ENCODE measurements at regions not wholly inside any gene's neighbourhood (a gene's known extent, or its start where the extent isn't known, plus 50 kb on each side); places are given as distances from the start of the nearest gene placed in this dataset.

DNA sequence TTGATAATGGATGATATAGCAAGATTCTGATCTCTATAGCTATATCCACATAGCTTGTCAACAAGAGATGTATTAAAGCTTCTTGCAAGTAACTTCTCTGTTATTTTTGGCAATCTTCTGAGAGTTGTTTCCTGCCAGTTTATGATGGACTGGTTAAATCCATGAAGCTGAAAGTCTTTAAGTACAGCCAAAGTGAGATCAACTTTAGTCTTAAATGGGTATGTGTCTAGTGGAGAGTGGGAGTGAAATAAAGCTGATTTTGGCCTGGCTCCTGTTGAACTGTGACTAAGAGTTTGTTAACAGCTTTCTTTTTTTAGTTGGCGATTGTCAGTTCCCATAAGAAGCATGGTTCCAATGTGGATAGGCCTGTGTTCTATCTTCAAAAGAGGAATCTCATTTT is 350.9 kb upstream of the PCSK5 start:
- TF ChIP-seq, protein P1, sequence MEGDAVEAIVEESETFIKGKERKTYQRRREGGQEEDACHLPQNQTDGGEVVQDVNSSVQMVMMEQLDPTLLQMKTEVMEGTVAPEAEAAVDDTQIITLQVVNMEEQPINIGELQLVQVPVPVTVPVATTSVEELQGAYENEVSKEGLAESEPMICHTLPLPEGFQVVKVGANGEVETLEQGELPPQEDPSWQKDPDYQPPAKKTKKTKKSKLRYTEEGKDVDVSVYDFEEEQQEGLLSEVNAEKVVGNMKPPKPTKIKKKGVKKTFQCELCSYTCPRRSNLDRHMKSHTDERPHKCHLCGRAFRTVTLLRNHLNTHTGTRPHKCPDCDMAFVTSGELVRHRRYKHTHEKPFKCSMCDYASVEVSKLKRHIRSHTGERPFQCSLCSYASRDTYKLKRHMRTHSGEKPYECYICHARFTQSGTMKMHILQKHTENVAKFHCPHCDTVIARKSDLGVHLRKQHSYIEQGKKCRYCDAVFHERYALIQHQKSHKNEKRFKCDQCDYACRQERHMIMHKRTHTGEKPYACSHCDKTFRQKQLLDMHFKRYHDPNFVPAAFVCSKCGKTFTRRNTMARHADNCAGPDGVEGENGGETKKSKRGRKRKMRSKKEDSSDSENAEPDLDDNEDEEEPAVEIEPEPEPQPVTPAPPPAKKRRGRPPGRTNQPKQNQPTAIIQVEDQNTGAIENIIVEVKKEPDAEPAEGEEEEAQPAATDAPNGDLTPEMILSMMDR (conservative IDR thresholded peaks at IDR 0.05; ENCODE audit: low read depth, low read length) = no peak
- H3K27ac ChIP-seq = no peak overlapping the region
- H3K36me3 ChIP-seq (ENCODE audit: insufficient read depth) = no peaks in the 10 kb centered on the region
- no peaks in the 10 kb centered on the region for H3K4me1 ChIP-seq (ENCODE audit: low read depth, poor library complexity, severe bottlenecking)
- H3K79me2 ChIP-seq (ENCODE audit: insufficient read depth, low read depth) = no peaks in the 10 kb centered on the region
- no peak overlapping the region for H3K4me3 ChIP-seq (IDR thresholded peaks at IDR 0.05; ENCODE audit: insufficient read depth, low read depth, low read length)
- H2AFZ ChIP-seq (ENCODE audit: low read depth) = no peak overlapping the region
- H4K20me1 ChIP-seq (ENCODE audit: insufficient read depth) = no peaks in the 10 kb centered on the region
- H3K27me3 ChIP-seq (ENCODE audit: insufficient read depth, low read depth) = no peaks in the 10 kb centered on the region
- H3K4me2 ChIP-seq = no peak overlapping the region
- no peak overlapping the region for H3K9ac ChIP-seq

DNA sequence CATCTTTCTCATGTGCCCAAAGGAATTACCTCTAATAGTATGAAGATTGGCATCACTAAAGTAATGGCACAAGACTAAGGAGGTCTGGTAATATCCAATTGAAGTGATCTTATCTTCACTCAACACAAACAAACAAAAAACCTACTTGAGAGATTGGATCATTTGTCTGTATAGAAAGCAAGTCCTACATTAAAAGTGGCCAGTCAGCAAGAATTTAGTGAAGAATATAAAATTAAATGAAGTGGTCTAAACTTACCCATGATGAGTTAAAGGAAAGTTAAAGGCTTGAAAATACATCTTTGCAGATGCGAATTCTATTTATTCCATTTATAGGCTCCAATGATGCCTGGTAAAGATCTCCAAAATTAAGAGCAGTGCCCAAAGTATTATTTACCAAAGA is 350.3 kb upstream of the PCSK5 start:
- Histone ChIP-seq H3K36me3 (ENCODE audit: insufficient read depth) (no peaks in the 10 kb centered on the region), H3K79me2 (ENCODE audit: insufficient read depth, low read depth) (no peaks in the 10 kb centered on the region)

DNA sequence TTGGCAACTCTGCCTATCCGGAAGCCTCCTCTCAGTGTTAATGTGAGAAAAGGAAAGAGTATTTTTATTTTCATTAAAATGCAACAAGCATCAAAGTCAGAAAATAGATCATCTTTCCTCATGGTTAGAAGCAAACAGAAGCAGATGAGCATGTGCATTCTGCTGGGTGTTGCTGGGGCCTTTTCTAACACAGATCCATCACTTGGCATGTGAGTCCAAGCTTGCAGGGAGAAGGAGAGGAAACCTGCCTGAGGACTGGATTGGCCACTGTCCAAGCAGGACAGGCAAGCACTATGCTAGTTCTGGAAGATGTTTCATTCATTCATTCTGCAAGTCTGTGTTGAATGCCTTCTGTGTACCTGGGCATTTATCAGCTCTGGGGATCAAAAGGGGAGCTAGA is 348.7 kb upstream of the PCSK5 start:
- Histone ChIP-seq H3K4me2 (no peak overlapping the region), H3K27me3 (ENCODE audit: insufficient read depth, low read depth) (no peaks in the 10 kb centered on the region), H3K4me3 (IDR thresholded peaks at IDR 0.05; ENCODE audit: insufficient read depth, low read depth, low read length) (no peak overlapping the region), H3K9ac (no peak overlapping the region), H3K27ac (no peak overlapping the region), H3K4me1 (ENCODE audit: low read depth, poor library complexity, severe bottlenecking) (no peaks in the 10 kb centered on the region), H2AFZ (ENCODE audit: low read depth) (no peak overlapping the region), H3K79me2 (ENCODE audit: insufficient read depth, low read depth) (no peaks in the 10 kb centered on the region), H4K20me1 (ENCODE audit: insufficient read depth) (no peaks in the 10 kb centered on the region), H3K36me3 (ENCODE audit: insufficient read depth) (no peaks in the 10 kb centered on the region)
- TF ChIP-seq, protein P1 (conservative IDR thresholded peaks at IDR 0.05; ENCODE audit: low read depth, low read length) = no peak

More for the DNA sequence above, 350.3 kb upstream of the PCSK5 start:
- H3K4me1 ChIP-seq (ENCODE audit: low read depth, poor library complexity, severe bottlenecking) = no peaks in the 10 kb centered on the region
- H3K27me3 ChIP-seq (ENCODE audit: insufficient read depth, low read depth) = no peaks in the 10 kb centered on the region
- no peaks in the 10 kb centered on the region for H4K20me1 ChIP-seq (ENCODE audit: insufficient read depth)
- TF ChIP-seq, protein P1 (conservative IDR thresholded peaks at IDR 0.05; ENCODE audit: low read depth, low read length) = no peak
- H2AFZ ChIP-seq (ENCODE audit: low read depth) = no peak overlapping the region
- no peak overlapping the region for H3K27ac ChIP-seq
- no peak overlapping the region for H3K4me2 ChIP-seq
- H3K9ac ChIP-seq = no peak overlapping the region
- no peak overlapping the region for H3K4me3 ChIP-seq (IDR thresholded peaks at IDR 0.05; ENCODE audit: insufficient read depth, low read depth, low read length)

DNA sequence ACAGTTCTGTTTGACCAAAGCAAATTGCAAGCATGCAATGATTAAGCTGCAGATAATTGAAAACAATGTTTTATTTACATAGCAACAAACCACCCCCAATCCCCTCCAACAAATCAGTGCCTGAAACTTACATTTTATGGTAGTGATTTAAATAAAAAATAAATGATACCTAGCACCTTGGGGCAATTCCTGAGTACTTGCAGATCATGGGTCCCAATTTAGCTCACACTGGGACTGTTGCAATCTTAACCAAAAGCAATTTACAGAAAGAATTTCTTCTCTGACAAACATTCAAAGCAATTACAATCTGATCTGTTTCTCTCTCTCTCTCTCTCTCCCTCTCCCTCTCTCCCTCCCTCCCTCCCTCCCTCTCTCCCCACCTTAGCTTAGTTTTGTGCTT is 345.7 kb upstream of the PCSK5 start:
- Histone ChIP-seq H3K79me2 (ENCODE audit: insufficient read depth, low read depth) (no peaks in the 10 kb centered on the region), H3K9ac (no peak overlapping the region), H4K20me1 (ENCODE audit: insufficient read depth) (no peaks in the 10 kb centered on the region), H3K27ac (no peak overlapping the region), H3K4me3 (IDR thresholded peaks at IDR 0.05; ENCODE audit: insufficient read depth, low read depth, low read length) (no peak overlapping the region), H3K4me2 (no peak overlapping the region), H3K27me3 (ENCODE audit: insufficient read depth, low read depth) (no peaks in the 10 kb centered on the region), H3K4me1 (ENCODE audit: low read depth, poor library complexity, severe bottlenecking) (no peaks in the 10 kb centered on the region), H2AFZ (ENCODE audit: low read depth) (no peak overlapping the region), H3K36me3 (ENCODE audit: insufficient read depth) (no peaks in the 10 kb centered on the region)
- TF ChIP-seq, protein P1 (conservative IDR thresholded peaks at IDR 0.05; ENCODE audit: low read depth, low read length) = no peak
